Lower leg skin (tissue), 3 donors: ENCODE measurements at regions not wholly inside any gene's neighbourhood (a gene's known extent, or its start where the extent isn't known, plus 50 kb on each side); places are given as distances from the start of the nearest gene placed in this dataset.
"Not testable (repeated sequence)": the region's sequence is repeated elsewhere in the genome, so short reads cannot be mapped to it uniquely, and the experiment has no call there.

Source experiments
- CTCF ChIP-seq, 3 donors: fragments of 450-650 bp; IDR thresholded peaks; one replicate each; pipeline ENCODE4 v1.5.1; 2016; ENCODE audit warnings: antibody characterized with exemption in 3 of 3, mild to moderate bottlenecking in 3 of 3, moderate library complexity in 2 of 3
- POLR2A ChIP-seq, 2 donors: fragments of 450-650 bp; IDR thresholded peaks; one replicate each; pipeline ENCODE4 v1.6.1; 2016 to 2017; ENCODE audit warnings: antibody characterized with exemption in 2 of 2, mild to moderate bottlenecking in 1 of 2, moderate library complexity in 1 of 2

DNA sequence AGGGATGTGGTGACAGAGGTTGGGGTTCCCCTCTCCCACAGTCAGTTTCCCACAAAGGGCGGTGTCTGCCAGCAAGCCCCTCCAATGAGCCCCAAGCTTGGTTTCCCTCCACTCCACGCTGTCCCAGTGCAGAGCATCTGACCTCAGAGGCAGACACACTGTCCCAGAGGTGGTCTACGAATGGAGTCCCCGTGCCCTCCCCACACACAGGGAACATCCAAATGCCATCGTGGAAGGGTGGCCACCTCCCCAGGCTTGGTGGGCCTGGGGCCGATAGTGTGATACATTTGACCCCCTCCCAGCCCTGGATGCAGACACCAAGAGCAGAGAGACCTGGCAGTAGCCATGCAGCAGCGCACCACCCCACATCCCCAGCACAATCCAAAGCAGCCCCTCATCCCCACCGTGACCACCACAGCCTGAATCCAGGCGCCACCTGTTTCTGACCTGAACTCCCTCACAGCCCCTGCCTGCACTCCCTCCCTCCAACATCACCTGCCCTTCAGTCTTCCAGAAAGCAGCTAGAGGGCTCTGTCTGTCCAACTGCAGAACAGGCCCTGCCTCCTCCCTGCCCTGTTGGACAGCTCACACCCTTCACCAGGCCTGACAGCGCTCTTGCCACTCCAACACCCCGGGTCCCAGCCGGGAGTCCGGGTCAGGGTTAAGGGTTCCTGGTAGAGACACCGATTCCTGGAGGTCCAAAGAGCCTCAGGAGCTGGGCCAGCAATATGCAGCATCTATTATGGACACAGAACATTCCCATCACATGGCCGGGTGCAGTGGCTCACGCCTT lies 156.5 kb upstream of the RIMBP3B start:
- not testable (repeated sequence) for TF ChIP-seq POLR2A, CTCF (IDR thresholded peaks at IDR 0.05)
